OCI-LY7 (cell line): ENCODE measurements at regions not wholly inside any gene's neighbourhood (a gene's known extent, or its start where the extent isn't known, plus 50 kb on each side); places are given as distances from the start of the nearest gene placed in this dataset.

Source experiments
- BruUV-seq: library from RNA; stranded (reverse); fragments of 400-500 nt; replicated peaks from 2 replicates; lab custom pipeline; 2021; lab: Mats Ljungman, UMichigan
- CTCF ChIA-PET: fragments of 300-600 bp; sonication (Branson Sonifier 250); formaldehyde crosslinking; loops from one replicate; lab custom pipeline; 2022; ENCODE audit warnings: antibody characterized with exemption; ENCODE audit not compliant: unreplicated experiment; lab: Charles Lee
- POLR2A ChIA-PET: fragments of 300-600 bp; sonication (Branson Sonifier 250); formaldehyde crosslinking; loops from one replicate; lab custom pipeline; 2022; ENCODE audit warnings: antibody characterized with exemption; lab: Charles Lee
- DNase-seq: peaks from one replicate; pipeline ENCODE4 v3.0.0-alpha.2; 2015; ENCODE audit warnings: low spot score
- H2AFZ ChIP-seq: fragments of 200-600 bp; sonication (generic), shearing (Covaris generic); 2 replicates; pipeline ENCODE4 v1.6.1; 2014; ENCODE audit warnings: mild to moderate bottlenecking, antibody characterized with exemption, low read length, moderate library complexity
- H3K27ac ChIP-seq: fragments of 200-600 bp; sonication (generic); 2 replicates; pipeline ENCODE4 v1.5.1; 2014; ENCODE audit warnings: mixed run types, low read depth, mild to moderate bottlenecking, moderate library complexity, low read length, inconsistent platforms; ENCODE audit not compliant: poor library complexity, severe bottlenecking
- H3K36me3 ChIP-seq: fragments of 200-600 bp; sonication (generic); 2 replicates; pipeline ENCODE4 v1.6.1; 2014; ENCODE audit warnings: mild to moderate bottlenecking, antibody characterized with exemption, low read length, moderate library complexity, mixed read lengths; ENCODE audit not compliant: insufficient read depth
- H3K4me1 ChIP-seq: fragments of 200-600 bp; sonication (generic); 2 replicates; pipeline ENCODE4 v1.5.1; 2014; ENCODE audit warnings: mild to moderate bottlenecking, low read length; ENCODE audit not compliant: insufficient read depth, poor library complexity, severe bottlenecking
- H3K4me2 ChIP-seq: fragments of 200-600 bp; sonication (generic); 2 replicates; pipeline ENCODE4 v1.6.1; 2014; ENCODE audit warnings: mild to moderate bottlenecking, low read length
- H3K4me3 ChIP-seq: fragments of 200-600 bp; sonication (generic); 2 replicates; pipeline ENCODE4 v1.5.1; 2014; ENCODE audit warnings: mild to moderate bottlenecking, low read depth, low read length; ENCODE audit not compliant: poor library complexity, severe bottlenecking
- H3K79me2 ChIP-seq: fragments of 200-600 bp; sonication (generic); 2 replicates; pipeline ENCODE4 v1.6.1; 2016; ENCODE audit warnings: low read depth, mild to moderate bottlenecking, low read length, moderate library complexity, mixed read lengths; ENCODE audit not compliant: insufficient read depth
- H3K9me2 ChIP-seq: fragments of 200-600 bp; sonication (generic); 2 replicates; pipeline ENCODE4 v1.6.1; 2016; ENCODE audit warnings: mild to moderate bottlenecking, low read length, mixed read lengths; ENCODE audit not compliant: insufficient read depth
- H3K9me3 ChIP-seq: fragments of 200-600 bp; sonication (generic); 2 replicates; pipeline ENCODE4 v1.6.1; 2014; ENCODE audit warnings: mild to moderate bottlenecking, mixed run types, low read length, mixed read lengths
- H4K20me1 ChIP-seq: fragments of 200-600 bp; sonication (generic); 2 replicates; pipeline ENCODE4 v1.6.1; 2014; ENCODE audit warnings: mild to moderate bottlenecking, antibody characterized with exemption, low read length, moderate library complexity, mixed read lengths; ENCODE audit not compliant: insufficient read depth
- EZH2phosphoT487 ChIP-seq: fragments of 200-600 bp; sonication (generic); IDR thresholded peaks from 2 replicates; pipeline ENCODE4 v1.6.1; 2018; ENCODE audit warnings: low read depth, borderline replicate concordance, mild to moderate bottlenecking, mixed run types, antibody characterized with exemption, low read length, moderate library complexity, mixed read lengths
- intact Hi-C: fragments of 100-400 bp; cut with micrococcal nuclease; formaldehyde crosslinking; loops from one replicate; pipeline ENCODE4 v1.10.0; 2022; ENCODE audit not compliant: unreplicated experiment
- TF ChIP-seq, protein P1 (sequence below): fragments of 200-600 bp; sonication (generic); conservative IDR thresholded peaks from 2 replicates; pipeline ENCODE4 v1.5.1; 2014; ENCODE audit warnings: mild to moderate bottlenecking, antibody characterized with exemption, low read length, moderate library complexity, mixed read lengths

DNA sequence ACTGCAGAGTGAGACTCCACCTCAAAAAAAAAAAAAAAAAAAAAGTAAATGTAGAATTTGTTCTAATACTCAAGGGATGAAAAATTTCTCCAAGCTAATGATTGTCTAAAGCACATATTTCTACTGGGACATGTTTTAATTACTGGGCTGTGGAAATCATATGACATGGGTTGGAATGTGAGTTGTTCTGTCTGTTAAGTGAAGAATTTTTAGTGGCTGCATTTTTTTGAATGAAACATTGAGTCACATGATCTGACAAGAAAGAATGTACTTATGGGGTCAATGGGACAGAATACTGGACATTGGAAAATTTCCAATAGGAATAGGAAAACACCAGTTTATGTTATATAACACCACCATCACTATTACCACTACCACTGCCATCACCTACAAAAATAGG is 123.8 kb upstream of the IVNS1ABP start:
- ChIA-PET CTCF (no interaction called here), POLR2A (no interaction called here)
- H4K20me1 ChIP-seq: no peaks in the 10 kb centered on the region
- H3K36me3 ChIP-seq: no peaks in the 10 kb centered on the region
- H3K4me3 ChIP-seq: no peak overlapping the region
- no peak for DNase-seq
- H3K27ac ChIP-seq: no peak overlapping the region
- intact Hi-C loops: no loop called here
- no peak overlapping the region for H2AFZ ChIP-seq
- TF ChIP-seq, protein P1, sequence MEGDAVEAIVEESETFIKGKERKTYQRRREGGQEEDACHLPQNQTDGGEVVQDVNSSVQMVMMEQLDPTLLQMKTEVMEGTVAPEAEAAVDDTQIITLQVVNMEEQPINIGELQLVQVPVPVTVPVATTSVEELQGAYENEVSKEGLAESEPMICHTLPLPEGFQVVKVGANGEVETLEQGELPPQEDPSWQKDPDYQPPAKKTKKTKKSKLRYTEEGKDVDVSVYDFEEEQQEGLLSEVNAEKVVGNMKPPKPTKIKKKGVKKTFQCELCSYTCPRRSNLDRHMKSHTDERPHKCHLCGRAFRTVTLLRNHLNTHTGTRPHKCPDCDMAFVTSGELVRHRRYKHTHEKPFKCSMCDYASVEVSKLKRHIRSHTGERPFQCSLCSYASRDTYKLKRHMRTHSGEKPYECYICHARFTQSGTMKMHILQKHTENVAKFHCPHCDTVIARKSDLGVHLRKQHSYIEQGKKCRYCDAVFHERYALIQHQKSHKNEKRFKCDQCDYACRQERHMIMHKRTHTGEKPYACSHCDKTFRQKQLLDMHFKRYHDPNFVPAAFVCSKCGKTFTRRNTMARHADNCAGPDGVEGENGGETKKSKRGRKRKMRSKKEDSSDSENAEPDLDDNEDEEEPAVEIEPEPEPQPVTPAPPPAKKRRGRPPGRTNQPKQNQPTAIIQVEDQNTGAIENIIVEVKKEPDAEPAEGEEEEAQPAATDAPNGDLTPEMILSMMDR: no peak
- TF ChIP-seq EZH2phosphoT487: no peak
- no peaks in the 10 kb centered on the region for H3K9me2 ChIP-seq
- no peaks in the 10 kb centered on the region for H3K4me1 ChIP-seq
- no peak overlapping the region for H3K4me2 ChIP-seq
- H3K9me3 ChIP-seq: no peaks in the 10 kb centered on the region
- no peaks in the 10 kb centered on the region for H3K79me2 ChIP-seq
- BruUV-seq: no TSS peak

DNA sequence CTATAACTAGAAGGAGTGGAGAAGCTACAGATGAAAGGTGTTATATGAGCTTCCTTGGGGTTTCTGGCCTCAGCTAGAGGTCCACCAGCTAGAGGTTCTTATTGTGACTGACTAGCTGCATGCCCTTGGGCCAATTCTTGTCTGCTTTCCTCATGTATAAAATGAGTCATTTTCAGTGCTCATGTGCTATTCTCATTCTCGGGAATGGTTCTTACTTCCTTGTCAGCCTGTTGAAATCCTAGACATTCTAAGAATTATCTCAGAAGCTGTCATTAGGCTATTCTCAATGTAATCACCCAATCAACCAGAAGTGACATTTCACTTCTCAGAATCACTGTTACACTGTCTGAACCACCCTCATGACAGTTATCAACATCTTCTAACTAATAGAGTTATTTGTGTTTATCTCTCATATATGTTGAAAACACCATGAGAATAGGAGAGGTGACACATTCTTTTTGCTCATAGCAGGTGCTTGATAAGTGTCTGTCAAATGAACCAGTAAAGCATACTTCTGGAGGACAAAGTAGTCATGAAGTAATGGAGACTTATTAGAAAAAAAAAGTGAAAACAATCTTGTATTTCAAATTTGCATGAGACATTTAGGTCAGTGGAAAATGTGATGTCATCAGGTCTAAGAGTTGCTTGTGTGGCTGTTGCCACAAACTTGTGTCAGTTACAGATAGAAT is 122.8 kb upstream of the IVNS1ABP start:
- CTCF ChIA-PET: no interaction called here
- no peak overlapping the region for H3K27ac ChIP-seq
- H3K9me3 ChIP-seq: no peaks in the 10 kb centered on the region
- H3K4me1 ChIP-seq: no peaks in the 10 kb centered on the region
- POLR2A ChIA-PET: interaction anchor here (1.0 kb wide), 1 partner anchor 671 kb away, joined by 3 read pairs; no protein-coding TSS in a partner anchor
- H3K4me3 ChIP-seq: no peak overlapping the region
- no peak overlapping the region for H3K4me2 ChIP-seq
- DNase-seq: no peak
- BruUV-seq: no TSS peak
- no peak for TF ChIP-seq EZH2phosphoT487
- TF ChIP-seq, protein P1: no peak
- no peak overlapping the region for H2AFZ ChIP-seq
- H3K9me2 ChIP-seq: no peaks in the 10 kb centered on the region
- H3K79me2 ChIP-seq: no peaks in the 10 kb centered on the region
- intact Hi-C loops: no loop called here
- no peaks in the 10 kb centered on the region for H3K36me3 ChIP-seq
- H4K20me1 ChIP-seq: no peaks in the 10 kb centered on the region

DNA sequence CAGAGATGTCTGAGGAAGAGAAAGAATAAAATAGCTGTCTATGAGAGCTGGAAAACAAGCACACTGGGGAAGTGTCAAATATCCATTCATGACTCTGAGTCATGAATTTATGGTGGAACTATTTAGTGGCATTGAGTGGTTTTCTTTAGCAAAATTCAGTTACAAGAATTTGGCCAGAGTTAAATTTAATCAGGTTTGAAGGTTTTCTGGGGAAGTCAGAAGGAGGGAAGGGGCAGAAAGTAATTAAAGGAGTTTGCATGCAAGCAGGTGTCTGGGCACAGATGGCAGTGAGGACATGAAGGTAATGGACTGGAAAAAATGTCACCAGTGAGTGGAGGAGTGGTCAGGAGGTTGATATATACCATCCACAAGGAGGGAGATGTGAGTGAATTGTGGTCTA is 121.9 kb upstream of the IVNS1ABP start:
- no peak overlapping the region for H3K4me2 ChIP-seq
- CTCF ChIA-PET: no interaction called here
- no peak for DNase-seq
- POLR2A ChIA-PET: interaction anchor here (1.0 kb wide), 1 partner anchor 672 kb away, joined by 3 read pairs; no protein-coding TSS in a partner anchor
- no peaks in the 10 kb centered on the region for H3K9me2 ChIP-seq
- BruUV-seq: no TSS peak
- H3K27ac ChIP-seq: no peak overlapping the region
- H3K79me2 ChIP-seq: no peaks in the 10 kb centered on the region
- TF ChIP-seq EZH2phosphoT487: no peak
- TF ChIP-seq, protein P1: no peak
- intact Hi-C loops: no loop called here
- H3K9me3 ChIP-seq: no peaks in the 10 kb centered on the region
- H2AFZ ChIP-seq: no peak overlapping the region
- no peaks in the 10 kb centered on the region for H3K4me1 ChIP-seq
- no peaks in the 10 kb centered on the region for H3K36me3 ChIP-seq
- no peaks in the 10 kb centered on the region for H4K20me1 ChIP-seq
- no peak overlapping the region for H3K4me3 ChIP-seq
